H9 (cell line): ENCODE measurements at regions not wholly inside any gene's neighbourhood (a gene's known extent, or its start where the extent isn't known, plus 50 kb on each side); places are given as distances from the start of the nearest gene placed in this dataset.

Source experiments
- DNase-seq: peaks from one replicate; pipeline ENCODE4 v3.0.0-alpha.2; 2017
- H2AFZ ChIP-seq: one replicate; pipeline ENCODE4 v1.6.1; 2013; ENCODE audit warnings: mild to moderate bottlenecking, low read length, control low read depth, moderate library complexity
- H2AK5ac ChIP-seq: 2 replicates; pipeline ENCODE4 v1.6.1; 2013; ENCODE audit warnings: low read length, control low read depth, mixed read lengths; ENCODE audit not compliant: insufficient read length
- H2BK120ac ChIP-seq: one replicate; pipeline ENCODE4 v1.6.1; 2013; ENCODE audit warnings: low read depth, mild to moderate bottlenecking, low read length, control low read depth, inconsistent platforms; ENCODE audit not compliant: poor library complexity, severe bottlenecking
- H2BK12ac ChIP-seq: 2 replicates; pipeline ENCODE4 v1.6.1; 2013; ENCODE audit warnings: low read length, control low read depth, mixed read lengths, low read depth; ENCODE audit not compliant: insufficient read length
- H2BK15ac ChIP-seq: 2 replicates; pipeline ENCODE4 v1.6.1; 2013; ENCODE audit warnings: low read depth, low read length, control low read depth
- H2BK20ac ChIP-seq: one replicate; pipeline ENCODE4 v1.6.1; 2013; ENCODE audit warnings: low read depth, mild to moderate bottlenecking, low read length, control low read depth, inconsistent platforms; ENCODE audit not compliant: poor library complexity, severe bottlenecking
- H2BK5ac ChIP-seq: 2 replicates; pipeline ENCODE4 v1.6.1; 2013; ENCODE audit warnings: low read length, control low read depth, mixed read lengths; ENCODE audit not compliant: insufficient read length
- H3K14ac ChIP-seq: 2 replicates; pipeline ENCODE4 v1.6.1; 2013; ENCODE audit warnings: low read length, control low read depth; ENCODE audit not compliant: insufficient read depth
- H3K18ac ChIP-seq: 2 replicates; pipeline ENCODE4 v1.6.1; 2013; ENCODE audit warnings: low read depth, mild to moderate bottlenecking, mixed read lengths, low read length, control low read depth; ENCODE audit not compliant: insufficient read length
- H3K23ac ChIP-seq: 2 replicates; pipeline ENCODE4 v1.6.1; 2013; ENCODE audit warnings: low read length, control low read depth, mixed read lengths, low read depth; ENCODE audit not compliant: insufficient read length
- H3K23me2 ChIP-seq: 2 replicates; pipeline ENCODE4 v1.6.1; 2013; ENCODE audit warnings: low read depth, mild to moderate bottlenecking, mixed read lengths, low read length, control low read depth; ENCODE audit not compliant: insufficient read length, poor library complexity, severe bottlenecking
- H3K27ac ChIP-seq: 2 replicates; pipeline ENCODE4 v1.5.1; 2013; ENCODE audit warnings: low read length, control low read depth, mixed read lengths, low read depth; ENCODE audit not compliant: insufficient read length
- H3K27me3 ChIP-seq: 2 replicates; pipeline ENCODE4 v1.6.1; 2013; ENCODE audit warnings: low read length, control low read depth, inconsistent platforms; ENCODE audit not compliant: insufficient read depth
- H3K4ac ChIP-seq: 2 replicates; pipeline ENCODE4 v1.6.1; 2013; ENCODE audit warnings: low read depth, mild to moderate bottlenecking, control low read depth, inconsistent platforms, low read length, moderate library complexity
- H3K4me1 ChIP-seq: 2 replicates; pipeline ENCODE4 v1.6.1; 2013; ENCODE audit warnings: low read length, control low read depth, inconsistent platforms; ENCODE audit not compliant: insufficient read depth
- H3K4me2 ChIP-seq: 2 replicates; pipeline ENCODE4 v1.6.1; 2013; ENCODE audit warnings: low read length, control low read depth, mixed read lengths; ENCODE audit not compliant: insufficient read length, insufficient read depth
- H3K56ac ChIP-seq: 2 replicates; pipeline ENCODE4 v1.6.1; 2013; ENCODE audit warnings: low read depth, mild to moderate bottlenecking, mixed read lengths, low read length, control low read depth; ENCODE audit not compliant: insufficient read length
- H3K79me1 ChIP-seq: 2 replicates; pipeline ENCODE4 v1.6.1; 2013; ENCODE audit warnings: low read depth, mild to moderate bottlenecking, moderate library complexity, low read length, control low read depth, inconsistent platforms; ENCODE audit not compliant: insufficient read depth, poor library complexity, severe bottlenecking
- H3K79me2 ChIP-seq: 2 replicates; pipeline ENCODE4 v1.6.1; 2013; ENCODE audit warnings: low read length, control low read depth, inconsistent platforms; ENCODE audit not compliant: insufficient read depth
- H3K9ac ChIP-seq: 2 replicates; pipeline ENCODE4 v1.6.1; 2013; ENCODE audit warnings: low read length, control low read depth, mixed read lengths; ENCODE audit not compliant: insufficient read length; ENCODE audit errors: extremely low read depth
- H3K9me3 ChIP-seq: one replicate; pipeline ENCODE4 v1.6.1; 2013; ENCODE audit warnings: low read depth, low read length, inconsistent platforms; ENCODE audit not compliant: control insufficient read depth
- H3T11ph ChIP-seq: one replicate; pipeline ENCODE4 v1.6.1; 2013; ENCODE audit warnings: mild to moderate bottlenecking, low read length, control low read depth, inconsistent platforms
- H4K20me1 ChIP-seq: one replicate; pipeline ENCODE4 v1.6.1; 2013; ENCODE audit not compliant: control insufficient read depth, insufficient read length, insufficient read depth
- H4K5ac ChIP-seq: 2 replicates; pipeline ENCODE4 v1.6.1; 2013; ENCODE audit warnings: low read depth, mild to moderate bottlenecking, mixed read lengths, low read length, control low read depth; ENCODE audit not compliant: insufficient read length
- H4K8ac ChIP-seq: replicated peaks from 2 replicates; pipeline ENCODE4 v1.6.1; 2013; ENCODE audit warnings: low read length, control low read depth, mixed read lengths, low read depth; ENCODE audit not compliant: insufficient read length
- H4K91ac ChIP-seq: 2 replicates; pipeline ENCODE4 v1.6.1; 2013; ENCODE audit warnings: low read depth, mild to moderate bottlenecking, moderate library complexity, mixed read lengths, low read length, control low read depth; ENCODE audit not compliant: insufficient read length
- H3K27ac Mint-ChIP-seq, 3 experiments: 2 replicates in 2 of 3; 3 replicates in 1 of 3; pipeline ENCODE4 v1.8.0; 2020 to 2021; ENCODE audit warnings: mixed read lengths in 3 of 3, mild to moderate bottlenecking in 1 of 3, moderate library complexity in 1 of 3
- H3K27me3 Mint-ChIP-seq: 2 replicates; pipeline ENCODE4 v1.8.0; 2021; ENCODE audit warnings: low read depth, mild to moderate bottlenecking, moderate library complexity, mixed read lengths
- H3K36me3 Mint-ChIP-seq, 3 experiments: 2 replicates in 2 of 3; 3 replicates in 1 of 3; pipeline ENCODE4 v1.8.0; 2020 to 2021; ENCODE audit warnings: low read depth in 3 of 3, mixed read lengths in 3 of 3; ENCODE audit not compliant: insufficient read depth in 1 of 3
- H3K4me1 Mint-ChIP-seq, 2 experiments: 2 replicates each; pipeline ENCODE4 v1.8.0; 2020; ENCODE audit warnings: mixed read lengths in 2 of 2
- H3K4me3 Mint-ChIP-seq, 2 experiments: 2 replicates in 1 of 2; 3 replicates in 1 of 2; pipeline ENCODE4 v1.8.0; 2020 to 2021; ENCODE audit warnings: mild to moderate bottlenecking in 2 of 2, mixed read lengths in 2 of 2, moderate library complexity in 1 of 2
- H3K9me3 Mint-ChIP-seq, 2 experiments: 2 replicates in 1 of 2; 3 replicates in 1 of 2; pipeline ENCODE4 v1.8.0; 2020; ENCODE audit warnings: mild to moderate bottlenecking in 2 of 2, mixed read lengths in 2 of 2, moderate library complexity in 1 of 2
- WGBS: extraction: QIAGEN DNeasy Blood & Tissue Kit; methylation state at CpG from one replicate; pipeline ENCODE4 v1.1.7; 2013; ENCODE audit warnings: missing lambda C conversion rate, low lambda C conversion rate, mixed read lengths; ENCODE audit not compliant: insufficient read length; ENCODE audit errors: extremely low coverage; 5-methylcytosine and 5-hydroxymethylcytosine counted together
- TF ChIP-seq, protein P1 (sequence below): fragments of 200-600 bp; sonication (generic); conservative IDR thresholded peaks from 3 replicates; pipeline ENCODE4 v1.8.0; 2021; ENCODE audit warnings: antibody characterized with exemption, mild to moderate bottlenecking

DNA sequence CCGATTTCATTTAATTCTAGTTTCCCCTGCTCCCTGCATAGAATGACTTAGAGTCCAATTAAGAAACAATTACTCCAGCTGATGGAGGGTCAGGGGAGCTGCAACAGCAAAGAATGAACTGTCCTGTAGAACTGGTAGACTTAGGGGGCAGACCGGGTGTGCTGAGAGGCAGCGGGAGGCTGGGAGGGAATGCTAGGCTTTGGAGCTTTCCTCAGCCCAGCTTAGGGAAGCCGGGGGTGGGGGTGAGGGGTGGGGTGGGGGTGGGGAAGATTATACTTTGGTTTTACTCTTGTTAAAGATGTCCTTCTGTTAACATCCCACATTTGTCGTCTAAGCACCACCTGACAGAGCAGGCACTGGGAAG is 458.6 kb upstream of the ASIC2 start:
- no peak overlapping the region for H2BK20ac ChIP-seq
- no peak overlapping the region for H2AFZ ChIP-seq
- H3K27me3 Mint-ChIP-seq, result peaks cover 74% of the 10 kb centered on the region
- H3K4me1 Mint-ChIP-seq, result peaks cover 31 to 34% of the 10 kb centered on the region in 2 experiments
- H3T11ph ChIP-seq, result no peak overlapping the region
- no peak overlapping the region for H2BK15ac ChIP-seq
- H3K23me2 ChIP-seq, result peaks cover 3% of the 10 kb centered on the region
- H3K4ac ChIP-seq, result no peak overlapping the region
- no peaks in the 10 kb centered on the region for H4K20me1 ChIP-seq
- no peak overlapping the region for H4K91ac ChIP-seq
- no peak overlapping the region for H2AK5ac ChIP-seq
- peaks cover 12% of the 10 kb centered on the region; the same call in 1 of the 2 replicates for H3K27me3 ChIP-seq
- no peak overlapping the region for H2BK120ac ChIP-seq
- peaks cover 0 to 8% (median 5%) of the 10 kb centered on the region in 3 experiments; a peak in 2 of 7 replicates for H3K36me3 Mint-ChIP-seq
- H3K4me1 ChIP-seq, result no peaks in the 10 kb centered on the region; the same call in 1 of the 2 replicates
- H3K4me3 Mint-ChIP-seq, result peak overlapping the region; percentile 50 to 65
- H2BK5ac ChIP-seq, result no peak overlapping the region
- WGBS, result no CpG with 5 or more reads among the region's 5 CpGs
- DNase-seq, result no peak
- no peak overlapping the region for H3K14ac ChIP-seq
- no peak overlapping the region for H3K27ac ChIP-seq
- H2BK12ac ChIP-seq, result no peak overlapping the region
- peak overlapping the region in 2 of 3 experiments; percentile 4 to 34; a peak in 3 of 7 replicates for H3K27ac Mint-ChIP-seq
- H3K79me2 ChIP-seq, result no peaks in the 10 kb centered on the region
- H3K79me1 ChIP-seq, result no peaks in the 10 kb centered on the region
- no peak overlapping the region for H4K8ac ChIP-seq
- H3K18ac ChIP-seq, result no peak overlapping the region
- H3K9me3 Mint-ChIP-seq, result peaks cover 7 to 12% of the 10 kb centered on the region in 2 experiments
- TF ChIP-seq, protein P1, sequence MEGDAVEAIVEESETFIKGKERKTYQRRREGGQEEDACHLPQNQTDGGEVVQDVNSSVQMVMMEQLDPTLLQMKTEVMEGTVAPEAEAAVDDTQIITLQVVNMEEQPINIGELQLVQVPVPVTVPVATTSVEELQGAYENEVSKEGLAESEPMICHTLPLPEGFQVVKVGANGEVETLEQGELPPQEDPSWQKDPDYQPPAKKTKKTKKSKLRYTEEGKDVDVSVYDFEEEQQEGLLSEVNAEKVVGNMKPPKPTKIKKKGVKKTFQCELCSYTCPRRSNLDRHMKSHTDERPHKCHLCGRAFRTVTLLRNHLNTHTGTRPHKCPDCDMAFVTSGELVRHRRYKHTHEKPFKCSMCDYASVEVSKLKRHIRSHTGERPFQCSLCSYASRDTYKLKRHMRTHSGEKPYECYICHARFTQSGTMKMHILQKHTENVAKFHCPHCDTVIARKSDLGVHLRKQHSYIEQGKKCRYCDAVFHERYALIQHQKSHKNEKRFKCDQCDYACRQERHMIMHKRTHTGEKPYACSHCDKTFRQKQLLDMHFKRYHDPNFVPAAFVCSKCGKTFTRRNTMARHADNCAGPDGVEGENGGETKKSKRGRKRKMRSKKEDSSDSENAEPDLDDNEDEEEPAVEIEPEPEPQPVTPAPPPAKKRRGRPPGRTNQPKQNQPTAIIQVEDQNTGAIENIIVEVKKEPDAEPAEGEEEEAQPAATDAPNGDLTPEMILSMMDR, result no peak
- H4K5ac ChIP-seq, result no peak overlapping the region
- H3K56ac ChIP-seq, result no peak overlapping the region
- no peaks in the 10 kb centered on the region for H3K9me3 ChIP-seq
- H3K23ac ChIP-seq, result no peak overlapping the region
- peak overlapping the region; percentile 13 for H3K4me2 ChIP-seq
- H3K9ac ChIP-seq, result no peak overlapping the region
